GM12801 (cell line): ENCODE measurements at regions not wholly inside any gene's neighbourhood (a gene's known extent, or its start where the extent isn't known, plus 50 kb on each side); places are given as distances from the start of the nearest gene placed in this dataset.

Source experiments
- CTCF ChIP-seq: IDR thresholded peaks from one replicate; pipeline ENCODE4 v1.5.1; 2011; ENCODE audit warnings: control low read depth; ENCODE audit not compliant: insufficient read length; ENCODE audit errors: extremely low read depth

GRCh38 chr18:45253056-45253565 lies 362.2 kb upstream of the SLC14A2 start:
- TF ChIP-seq CTCF = no peak

GRCh38 chr18:45253973-45254708 lies 361.1 kb upstream of the SLC14A2 start:
- no peak for TF ChIP-seq CTCF

- no peak for TF ChIP-seq CTCF
These were observed 360.6 kb upstream of the SLC14A2 start for GRCh38 chr18:45254709-45255082.

- TF ChIP-seq CTCF = no peak
These were observed 359.9 kb upstream of the SLC14A2 start for GRCh38 chr18:45255197-45255890.

- no peak for TF ChIP-seq CTCF
These were observed 355.2 kb upstream of the SLC14A2 start for GRCh38 chr18:45260125-45260524.

- no peak for TF ChIP-seq CTCF
These were observed 349.3 kb upstream of the SLC14A2 start for GRCh38 chr18:45266023-45266422.

- no peak for TF ChIP-seq CTCF
These were observed 347.7 kb upstream of the SLC14A2 start for GRCh38 chr18:45267622-45268021.
